K562 (cell line): ENCODE measurements at regions not wholly inside any gene's neighbourhood (a gene's known extent, or its start where the extent isn't known, plus 50 kb on each side); places are given as distances from the start of the nearest gene placed in this dataset.

Experiments
- CBFB ChIP-seq: sonication (generic); formaldehyde crosslinking; IDR thresholded peaks from 2 replicates; pipeline ENCODE4 v1.4.0; 2020; ENCODE audit warnings: mild to moderate bottlenecking, missing genetic modification reagents
- FOXP4 ChIP-seq: sonication (generic); formaldehyde crosslinking; IDR thresholded peaks from 2 replicates; pipeline ENCODE4 v1.8.0; 2022; ENCODE audit warnings: mild to moderate bottlenecking, missing genetic modification reagents, borderline replicate concordance
- POLR2A ChIP-seq: fragments of 450-650 bp; conservative IDR thresholded peaks from 2 replicates; pipeline ENCODE4 v1.6.1; 2016
- SMC3 ChIP-seq: conservative IDR thresholded peaks from 2 replicates; pipeline ENCODE4 v1.6.1; 2011; ENCODE audit warnings: low read depth, low read length, improper control_type of control experiment; ENCODE audit not compliant: insufficient read depth
- ZNF174 ChIP-seq: fragments of 250-450 bp; sonication (Bioruptor Pico); IDR thresholded peaks from 2 replicates; pipeline ENCODE4 v1.4.0; 2020; ENCODE audit warnings: mild to moderate bottlenecking

GRCh38 chr14:105924951-105925591 lies 398.7 kb downstream of the TMEM121 start:
- TF ChIP-seq FOXP4 (CRISPR knock-in tag) (no peak), POLR2A (no peak), ZNF174 (no peak), CBFB (CRISPR knock-in tag) (no peak), SMC3 (no peak)
